Lower leg skin (tissue), 4 donors: ENCODE measurements at regions not wholly inside any gene's neighbourhood (a gene's known extent, or its start where the extent isn't known, plus 50 kb on each side); places are given as distances from the start of the nearest gene placed in this dataset.
A peak's percentile ranks its signal among the peaks of the same experiment; 100 is the strongest.

Experiments
- DNase-seq, 2 donors: peaks; one replicate each; pipeline ENCODE4 v3.0.0-alpha.2; 2019; ENCODE audit warnings: low spot score in 2 of 2
- H3K4me3 ChIP-seq: fragments of 200-600 bp; sonication (generic); 2 replicates; pipeline ENCODE4 v1.5.1; 2017; ENCODE audit warnings: mild to moderate bottlenecking, low read depth; ENCODE audit not compliant: poor library complexity, severe bottlenecking
- CTCF ChIP-seq, 3 donors: fragments of 450-650 bp; IDR thresholded peaks; one replicate each; pipeline ENCODE4 v1.5.1; 2016; ENCODE audit warnings: antibody characterized with exemption in 3 of 3, mild to moderate bottlenecking in 3 of 3, moderate library complexity in 2 of 3
- POLR2A ChIP-seq, 2 donors: fragments of 450-650 bp; IDR thresholded peaks; one replicate each; pipeline ENCODE4 v1.6.1; 2016 to 2017; ENCODE audit warnings: antibody characterized with exemption in 2 of 2, mild to moderate bottlenecking in 1 of 2, moderate library complexity in 1 of 2
- WGBS, 2 donors: methylation state at CpG; one replicate each; pipeline ENCODE4 v1.1.5; 2018; 5-methylcytosine and 5-hydroxymethylcytosine counted together
- intact Hi-C: fragments of 100-400 bp; cut with DNase I; formaldehyde crosslinking; loops from one replicate; pipeline ENCODE4 v1.15.0; 2023; ENCODE audit warnings: low total_unique reads

GRCh38 chr12:19689226-19689625 is 249.9 kb downstream of the AEBP2 start:
- H3K4me3 ChIP-seq = no peak overlapping the region
- no peak for DNase-seq
- TF ChIP-seq POLR2A (IDR thresholded peaks at IDR 0.05) (no peak), CTCF (IDR thresholded peaks at IDR 0.05) (no peak)
- 78 to 90% methylated on average over 17 of the region's 17 CpGs for WGBS, 2 donors
- intact Hi-C loops = no loop called here

- intact Hi-C loops = no loop called here
These were observed 250.6 kb downstream of the AEBP2 start for GRCh38 chr12:19689801-19690472.

GRCh38 chr12:19692091-19692490 is 252.8 kb downstream of the AEBP2 start:
- TF ChIP-seq CTCF (IDR thresholded peaks at IDR 0.05) (no peak), POLR2A (IDR thresholded peaks at IDR 0.05) (no peak)
- WGBS, 2 donors = 41 to 59% methylated on average over 4 of the region's 4 CpGs
- intact Hi-C loops = no loop called here
- DNase-seq = no peak
- H3K4me3 ChIP-seq = no peak overlapping the region

More at GRCh38 chr12:19689801-19690472, 250.6 kb downstream of the AEBP2 start:
- H3K4me3 ChIP-seq = no peak overlapping the region
- DNase-seq = peak in 1 of 2 donors; percentile 38
- WGBS, 2 donors = 55 to 73% methylated on average over 9 of the region's 9 CpGs
- TF ChIP-seq CTCF (IDR thresholded peaks at IDR 0.05) (no peak), POLR2A (IDR thresholded peaks at IDR 0.05) (no peak)

- intact Hi-C loops = no loop called here
- DNase-seq = no peak
These were observed 253.3 kb downstream of the AEBP2 start for GRCh38 chr12:19692566-19692965.

GRCh38 chr12:19694627-19695026 is 255.3 kb downstream of the AEBP2 start:
- H3K4me3 ChIP-seq = no peak overlapping the region
- intact Hi-C loops = no loop called here
- 72 to 75% methylated on average over 3 of the region's 3 CpGs for WGBS, 2 donors
- no peak for TF ChIP-seq POLR2A (IDR thresholded peaks at IDR 0.05)
- no peak for TF ChIP-seq CTCF (IDR thresholded peaks at IDR 0.05)
- DNase-seq = no peak

More at GRCh38 chr12:19692566-19692965, 253.3 kb downstream of the AEBP2 start:
- no peak overlapping the region for H3K4me3 ChIP-seq
- 57 to 69% methylated on average over 1 of the region's 1 CpG for WGBS, 2 donors
- TF ChIP-seq POLR2A (IDR thresholded peaks at IDR 0.05) = no peak
- no peak for TF ChIP-seq CTCF (IDR thresholded peaks at IDR 0.05)
